ENCODE measurements at regions not wholly inside any gene's neighbourhood (a gene's known extent, or its start where the extent isn't known, plus 50 kb on each side); places are given as distances from the start of the nearest gene placed in this dataset.

- TF ChIP-seq EZH2phosphoT487 (IDR thresholded peaks at IDR 0.05; ENCODE audit: low read length) (no peak), EZH2 (optimal IDR thresholded peaks at IDR 0.05; ENCODE audit: low read depth, low read length) (no peak), CTCF (IDR thresholded peaks at IDR 0.05; ENCODE audit: low read length) (no peak)
- H4K20me1 ChIP-seq (ENCODE audit: insufficient read depth, low read length) = no peaks in the 10 kb centered on the region
- DNase-seq = no peak
- no peaks in the 10 kb centered on the region for H3K79me2 ChIP-seq (ENCODE audit: low read length)
- H3K9me2 ChIP-seq (replicated peaks; ENCODE audit: insufficient read depth, low read length) = no peaks in the 10 kb centered on the region
- H3K4me3 ChIP-seq (ENCODE audit: low read length) = no peak overlapping the region
- H3K4me2 ChIP-seq (ENCODE audit: low read depth, low read length) = no peak overlapping the region
- H3K4me1 ChIP-seq (ENCODE audit: low read length) = no peaks in the 10 kb centered on the region
- H2AFZ ChIP-seq (ENCODE audit: low read length) = no peak overlapping the region
- H3F3A ChIP-seq (ENCODE audit: insufficient read depth, low read length) = no peaks in the 10 kb centered on the region
- H3K27me3 ChIP-seq (replicated peaks; ENCODE audit: insufficient read depth, low read length) = no peaks in the 10 kb centered on the region
- no peak overlapping the region for H3K27ac ChIP-seq (ENCODE audit: low read length)
- H3K9ac ChIP-seq (ENCODE audit: low read length) = no peak overlapping the region
- H3K36me3 ChIP-seq (replicated peaks; ENCODE audit: insufficient read depth, low read length) = no peaks in the 10 kb centered on the region
- H3K9me3 ChIP-seq (replicated peaks; ENCODE audit: insufficient read depth, low read length) = no peaks in the 10 kb centered on the region
Observed at GRCh38 chr2:66283787-66284186, 151.1 kb upstream of the MEIS1 start.

GRCh38 chr2:66281980-66282379 is 152.9 kb upstream of the MEIS1 start:
- Histone ChIP-seq H3K9ac (ENCODE audit: low read length) (no peak overlapping the region), H3K4me3 (ENCODE audit: low read length) (no peak overlapping the region), H3K27ac (ENCODE audit: low read length) (no peak overlapping the region), H3K4me2 (ENCODE audit: low read depth, low read length) (no peak overlapping the region), H3K4me1 (ENCODE audit: low read length) (no peaks in the 10 kb centered on the region), H3K27me3 (replicated peaks; ENCODE audit: insufficient read depth, low read length) (no peaks in the 10 kb centered on the region), H3K36me3 (replicated peaks; ENCODE audit: insufficient read depth, low read length) (no peaks in the 10 kb centered on the region), H3F3A (ENCODE audit: insufficient read depth, low read length) (no peaks in the 10 kb centered on the region), H4K20me1 (ENCODE audit: insufficient read depth, low read length) (no peaks in the 10 kb centered on the region), H2AFZ (ENCODE audit: low read length) (no peak overlapping the region), H3K79me2 (ENCODE audit: low read length) (no peaks in the 10 kb centered on the region), H3K9me2 (replicated peaks; ENCODE audit: insufficient read depth, low read length) (no peaks in the 10 kb centered on the region), H3K9me3 (replicated peaks; ENCODE audit: insufficient read depth, low read length) (no peaks in the 10 kb centered on the region)
- no peak for TF ChIP-seq EZH2 (optimal IDR thresholded peaks at IDR 0.05; ENCODE audit: low read depth, low read length)
- TF ChIP-seq CTCF (IDR thresholded peaks at IDR 0.05; ENCODE audit: low read length) = no peak
- TF ChIP-seq EZH2phosphoT487 (IDR thresholded peaks at IDR 0.05; ENCODE audit: low read length) = no peak
- no peak for DNase-seq

GRCh38 chr2:66279024-66279423 is 155.9 kb upstream of the MEIS1 start:
- no peak for DNase-seq
- Histone ChIP-seq H2AFZ (ENCODE audit: low read length) (no peak overlapping the region), H3K36me3 (replicated peaks; ENCODE audit: insufficient read depth, low read length) (no peaks in the 10 kb centered on the region), H3K4me3 (ENCODE audit: low read length) (no peak overlapping the region), H3K27ac (ENCODE audit: low read length) (no peak overlapping the region), H3K9me2 (replicated peaks; ENCODE audit: insufficient read depth, low read length) (no peaks in the 10 kb centered on the region), H3K9ac (ENCODE audit: low read length) (no peak overlapping the region), H3F3A (ENCODE audit: insufficient read depth, low read length) (no peaks in the 10 kb centered on the region), H4K20me1 (ENCODE audit: insufficient read depth, low read length) (no peaks in the 10 kb centered on the region), H3K9me3 (replicated peaks; ENCODE audit: insufficient read depth, low read length) (no peaks in the 10 kb centered on the region), H3K27me3 (replicated peaks; ENCODE audit: insufficient read depth, low read length) (no peaks in the 10 kb centered on the region), H3K4me1 (ENCODE audit: low read length) (no peaks in the 10 kb centered on the region), H3K4me2 (ENCODE audit: low read depth, low read length) (no peak overlapping the region), H3K79me2 (ENCODE audit: low read length) (no peaks in the 10 kb centered on the region)
- TF ChIP-seq EZH2 (optimal IDR thresholded peaks at IDR 0.05; ENCODE audit: low read depth, low read length) = no peak
- no peak for TF ChIP-seq EZH2phosphoT487 (IDR thresholded peaks at IDR 0.05; ENCODE audit: low read length)
- no peak for TF ChIP-seq CTCF (IDR thresholded peaks at IDR 0.05; ENCODE audit: low read length)
